ENCODE measurements at regions not wholly inside any gene's neighbourhood (a gene's known extent, or its start where the extent isn't known, plus 50 kb on each side); places are given as distances from the start of the nearest gene placed in this dataset.

DNA sequence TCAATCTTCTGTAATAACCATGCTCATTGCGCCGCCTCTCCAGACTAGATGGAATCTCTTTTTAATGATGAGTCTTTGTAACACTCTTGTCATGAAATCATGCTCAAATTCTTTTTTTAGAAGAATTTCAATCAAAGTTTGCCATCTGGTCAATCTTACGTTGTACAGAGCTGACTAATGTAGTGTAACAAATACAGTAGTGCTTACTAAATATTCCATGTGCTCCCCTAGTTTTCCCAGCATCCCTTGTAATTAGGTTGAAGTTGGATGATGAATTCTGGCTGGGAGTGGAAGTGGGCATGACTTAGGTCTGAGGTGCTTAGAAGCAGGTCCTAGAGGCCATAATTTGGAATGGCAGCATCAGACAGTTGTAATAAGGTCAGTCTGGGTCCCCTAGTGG lies 309.1 kb upstream of the SNX7 start:
- H3K79me2 ChIP-seq (ENCODE audit: insufficient read depth) = no peaks in the 10 kb centered on the region
- no peaks in the 10 kb centered on the region for H3K27me3 ChIP-seq (ENCODE audit: insufficient read depth)
- 83% methylated on average over 3 of the region's 3 CpGs for WGBS (ENCODE audit: low lambda C conversion rate)
- POLR2A ChIA-PET = no interaction called here
- H4K20me1 ChIP-seq (ENCODE audit: insufficient read depth) = no peaks in the 10 kb centered on the region
- no peak overlapping the region for H3K4me2 ChIP-seq
- no peak for DNase-seq
- no peaks in the 10 kb centered on the region for H3K9me3 ChIP-seq
- TF ChIP-seq EZH2phosphoT487 (IDR thresholded peaks at IDR 0.05; ENCODE audit: borderline replicate concordance, low read depth) (no peak), TCF12 (IDR thresholded peaks at IDR 0.05) (no peak), GABPA (IDR thresholded peaks at IDR 0.05; ENCODE audit: low read depth) (no peak), RCOR1 (IDR thresholded peaks at IDR 0.05; ENCODE audit: low read length) (no peak), RFX5 (IDR thresholded peaks at IDR 0.05; ENCODE audit: low read length) (no peak), MEF2A (IDR thresholded peaks at IDR 0.05; ENCODE audit: borderline replicate concordance, low read depth) (no peak), POLR2AphosphoS5 (IDR thresholded peaks at IDR 0.05; ENCODE audit: low read depth, low read length) (no peak), FOXM1 (IDR thresholded peaks at IDR 0.05; ENCODE audit: low read depth) (no peak), SIN3A (IDR thresholded peaks at IDR 0.05; ENCODE audit: borderline replicate concordance, low read depth, low read length) (no peak)
- TF ChIP-seq, protein P1, sequence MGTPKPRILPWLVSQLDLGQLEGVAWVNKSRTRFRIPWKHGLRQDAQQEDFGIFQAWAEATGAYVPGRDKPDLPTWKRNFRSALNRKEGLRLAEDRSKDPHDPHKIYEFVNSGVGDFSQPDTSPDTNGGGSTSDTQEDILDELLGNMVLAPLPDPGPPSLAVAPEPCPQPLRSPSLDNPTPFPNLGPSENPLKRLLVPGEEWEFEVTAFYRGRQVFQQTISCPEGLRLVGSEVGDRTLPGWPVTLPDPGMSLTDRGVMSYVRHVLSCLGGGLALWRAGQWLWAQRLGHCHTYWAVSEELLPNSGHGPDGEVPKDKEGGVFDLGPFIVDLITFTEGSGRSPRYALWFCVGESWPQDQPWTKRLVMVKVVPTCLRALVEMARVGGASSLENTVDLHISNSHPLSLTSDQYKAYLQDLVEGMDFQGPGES (IDR thresholded peaks at IDR 0.05; ENCODE audit: low read depth, low read length) = no peak
- TF ChIP-seq, protein P2, sequence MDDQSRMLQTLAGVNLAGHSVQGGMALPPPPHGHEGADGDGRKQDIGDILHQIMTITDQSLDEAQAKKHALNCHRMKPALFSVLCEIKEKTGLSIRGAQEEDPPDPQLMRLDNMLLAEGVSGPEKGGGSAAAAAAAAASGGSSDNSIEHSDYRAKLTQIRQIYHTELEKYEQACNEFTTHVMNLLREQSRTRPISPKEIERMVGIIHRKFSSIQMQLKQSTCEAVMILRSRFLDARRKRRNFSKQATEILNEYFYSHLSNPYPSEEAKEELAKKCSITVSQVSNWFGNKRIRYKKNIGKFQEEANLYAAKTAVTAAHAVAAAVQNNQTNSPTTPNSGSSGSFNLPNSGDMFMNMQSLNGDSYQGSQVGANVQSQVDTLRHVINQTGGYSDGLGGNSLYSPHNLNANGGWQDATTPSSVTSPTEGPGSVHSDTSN (IDR thresholded peaks at IDR 0.05) = no peak
- TF ChIP-seq, protein P3, sequence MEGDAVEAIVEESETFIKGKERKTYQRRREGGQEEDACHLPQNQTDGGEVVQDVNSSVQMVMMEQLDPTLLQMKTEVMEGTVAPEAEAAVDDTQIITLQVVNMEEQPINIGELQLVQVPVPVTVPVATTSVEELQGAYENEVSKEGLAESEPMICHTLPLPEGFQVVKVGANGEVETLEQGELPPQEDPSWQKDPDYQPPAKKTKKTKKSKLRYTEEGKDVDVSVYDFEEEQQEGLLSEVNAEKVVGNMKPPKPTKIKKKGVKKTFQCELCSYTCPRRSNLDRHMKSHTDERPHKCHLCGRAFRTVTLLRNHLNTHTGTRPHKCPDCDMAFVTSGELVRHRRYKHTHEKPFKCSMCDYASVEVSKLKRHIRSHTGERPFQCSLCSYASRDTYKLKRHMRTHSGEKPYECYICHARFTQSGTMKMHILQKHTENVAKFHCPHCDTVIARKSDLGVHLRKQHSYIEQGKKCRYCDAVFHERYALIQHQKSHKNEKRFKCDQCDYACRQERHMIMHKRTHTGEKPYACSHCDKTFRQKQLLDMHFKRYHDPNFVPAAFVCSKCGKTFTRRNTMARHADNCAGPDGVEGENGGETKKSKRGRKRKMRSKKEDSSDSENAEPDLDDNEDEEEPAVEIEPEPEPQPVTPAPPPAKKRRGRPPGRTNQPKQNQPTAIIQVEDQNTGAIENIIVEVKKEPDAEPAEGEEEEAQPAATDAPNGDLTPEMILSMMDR (IDR thresholded peaks at IDR 0.05) = no peak
- TF ChIP-seq, protein P4, sequence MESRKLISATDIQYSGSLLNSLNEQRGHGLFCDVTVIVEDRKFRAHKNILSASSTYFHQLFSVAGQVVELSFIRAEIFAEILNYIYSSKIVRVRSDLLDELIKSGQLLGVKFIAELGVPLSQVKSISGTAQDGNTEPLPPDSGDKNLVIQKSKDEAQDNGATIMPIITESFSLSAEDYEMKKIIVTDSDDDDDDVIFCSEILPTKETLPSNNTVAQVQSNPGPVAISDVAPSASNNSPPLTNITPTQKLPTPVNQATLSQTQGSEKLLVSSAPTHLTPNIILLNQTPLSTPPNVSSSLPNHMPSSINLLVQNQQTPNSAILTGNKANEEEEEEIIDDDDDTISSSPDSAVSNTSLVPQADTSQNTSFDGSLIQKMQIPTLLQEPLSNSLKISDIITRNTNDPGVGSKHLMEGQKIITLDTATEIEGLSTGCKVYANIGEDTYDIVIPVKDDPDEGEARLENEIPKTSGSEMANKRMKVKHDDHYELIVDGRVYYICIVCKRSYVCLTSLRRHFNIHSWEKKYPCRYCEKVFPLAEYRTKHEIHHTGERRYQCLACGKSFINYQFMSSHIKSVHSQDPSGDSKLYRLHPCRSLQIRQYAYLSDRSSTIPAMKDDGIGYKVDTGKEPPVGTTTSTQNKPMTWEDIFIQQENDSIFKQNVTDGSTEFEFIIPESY (IDR thresholded peaks at IDR 0.05; ENCODE audit: borderline replicate concordance, low read depth) = no peak
- TF ChIP-seq, protein P5, sequence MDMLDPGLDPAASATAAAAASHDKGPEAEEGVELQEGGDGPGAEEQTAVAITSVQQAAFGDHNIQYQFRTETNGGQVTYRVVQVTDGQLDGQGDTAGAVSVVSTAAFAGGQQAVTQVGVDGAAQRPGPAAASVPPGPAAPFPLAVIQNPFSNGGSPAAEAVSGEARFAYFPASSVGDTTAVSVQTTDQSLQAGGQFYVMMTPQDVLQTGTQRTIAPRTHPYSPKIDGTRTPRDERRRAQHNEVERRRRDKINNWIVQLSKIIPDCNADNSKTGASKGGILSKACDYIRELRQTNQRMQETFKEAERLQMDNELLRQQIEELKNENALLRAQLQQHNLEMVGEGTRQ (IDR thresholded peaks at IDR 0.05; ENCODE audit: borderline replicate concordance, low read depth, low read length) = no peak
- H3K36me3 ChIP-seq (replicated peaks in 1 of 2; ENCODE audit: control insufficient read depth in 1 of 2, insufficient read depth in 2 of 2, low read length in 1 of 2) = no peaks in the 10 kb centered on the region
- H3K9ac ChIP-seq = no peak overlapping the region
- no peak overlapping the region for H3K4me3 ChIP-seq (ENCODE audit: low read depth in 2 of 2, low read length in 1 of 2)
- no peak overlapping the region for H3K27ac ChIP-seq (ENCODE audit: low read depth in 2 of 2, low read length in 1 of 2)
- no peak overlapping the region for H2AFZ ChIP-seq (ENCODE audit: low read depth)
- H3F3A ChIP-seq (replicated peaks; ENCODE audit: insufficient read depth) = no peaks in the 10 kb centered on the region
- CTCF ChIA-PET = no interaction called here
- H3K4me1 ChIP-seq (ENCODE audit: control insufficient read depth in 1 of 2, insufficient read depth in 2 of 2, low read depth in 1 of 2, low read length in 1 of 2) = peaks cover 0 to 2% of the 10 kb centered on the region in 2 experiments; a peak in 1 of 4 replicates
- no peaks in the 10 kb centered on the region for H3K9me2 ChIP-seq
